ENCODE measurements at regions not wholly inside any gene's neighbourhood (a gene's known extent, or its start where the extent isn't known, plus 50 kb on each side); places are given as distances from the start of the nearest gene placed in this dataset.

- no peak for DNase-seq (ENCODE audit: extremely low read depth in 1 of 2, low read depth in 1 of 2)
Measured at GRCh38 chr11:28383456-28383855, 275.3 kb downstream of the METTL15 start.
